ENCODE measurements at regions not wholly inside any gene's neighbourhood (a gene's known extent, or its start where the extent isn't known, plus 50 kb on each side); places are given as distances from the start of the nearest gene placed in this dataset.
"Not testable (repeated sequence)": the region's sequence is repeated elsewhere in the genome, so short reads cannot be mapped to it uniquely, and the experiment has no call there.

DNA sequence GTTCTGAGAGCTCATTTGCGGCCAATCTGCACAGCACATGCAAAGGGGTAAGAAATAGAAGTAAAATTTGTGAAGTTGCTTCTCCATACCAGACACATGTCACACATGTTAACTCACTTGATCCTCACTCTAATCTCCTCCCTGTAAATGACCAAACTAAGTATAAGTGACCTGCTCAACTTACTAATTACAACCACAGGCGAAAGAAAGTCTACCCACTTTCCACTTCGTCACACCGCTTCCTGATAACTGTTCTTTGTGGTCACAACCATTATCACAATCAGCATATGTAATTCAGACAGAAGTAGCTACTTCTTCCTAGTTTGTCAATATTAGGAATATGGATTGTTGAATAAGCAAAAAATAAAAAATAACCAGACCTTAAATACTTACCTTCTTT is 293.7 kb upstream of the CLEC14A start:
- H3K4me3 ChIP-seq (ENCODE audit: insufficient read depth, low read depth, low read length): no peak overlapping the region
- no peak for DNase-seq
- no peaks in the 10 kb centered on the region for H3K36me3 ChIP-seq (replicated peaks; ENCODE audit: control insufficient read depth, insufficient read depth, low read length)
- no peaks in the 10 kb centered on the region for H3K27me3 ChIP-seq (ENCODE audit: control insufficient read depth, insufficient read depth, low read length)

DNA sequence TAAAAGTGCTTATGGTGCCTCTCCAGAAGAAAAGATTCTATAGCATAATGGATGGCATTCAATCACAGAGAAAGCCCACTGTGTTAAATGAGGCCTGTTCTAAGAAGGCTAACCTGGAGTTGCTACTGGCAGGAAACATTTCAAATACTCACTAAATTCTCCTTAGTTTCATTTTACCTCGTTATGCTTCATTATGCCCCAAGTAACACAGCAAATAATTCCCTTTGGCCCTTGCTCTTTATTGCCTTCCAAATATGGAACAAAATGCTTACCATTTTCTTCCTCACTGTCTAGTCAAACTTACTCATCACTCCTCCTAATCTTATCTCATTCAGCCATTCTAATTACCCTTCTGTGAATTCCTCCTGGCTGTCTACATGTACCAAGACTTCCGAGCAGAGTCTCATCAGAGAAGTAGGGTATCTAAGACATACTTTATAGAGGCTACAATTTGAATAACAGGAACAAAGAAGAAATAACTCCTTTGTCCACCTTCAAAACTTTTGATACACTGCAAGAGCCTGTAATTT is 292.1 kb upstream of the CLEC14A start:
- H3K27me3 ChIP-seq (ENCODE audit: control insufficient read depth, insufficient read depth, low read length): no peaks in the 10 kb centered on the region
- DNase-seq: no peak
- no peaks in the 10 kb centered on the region for H3K36me3 ChIP-seq (replicated peaks; ENCODE audit: control insufficient read depth, insufficient read depth, low read length)
- no peak overlapping the region for H3K4me3 ChIP-seq (ENCODE audit: insufficient read depth, low read depth, low read length)

DNA sequence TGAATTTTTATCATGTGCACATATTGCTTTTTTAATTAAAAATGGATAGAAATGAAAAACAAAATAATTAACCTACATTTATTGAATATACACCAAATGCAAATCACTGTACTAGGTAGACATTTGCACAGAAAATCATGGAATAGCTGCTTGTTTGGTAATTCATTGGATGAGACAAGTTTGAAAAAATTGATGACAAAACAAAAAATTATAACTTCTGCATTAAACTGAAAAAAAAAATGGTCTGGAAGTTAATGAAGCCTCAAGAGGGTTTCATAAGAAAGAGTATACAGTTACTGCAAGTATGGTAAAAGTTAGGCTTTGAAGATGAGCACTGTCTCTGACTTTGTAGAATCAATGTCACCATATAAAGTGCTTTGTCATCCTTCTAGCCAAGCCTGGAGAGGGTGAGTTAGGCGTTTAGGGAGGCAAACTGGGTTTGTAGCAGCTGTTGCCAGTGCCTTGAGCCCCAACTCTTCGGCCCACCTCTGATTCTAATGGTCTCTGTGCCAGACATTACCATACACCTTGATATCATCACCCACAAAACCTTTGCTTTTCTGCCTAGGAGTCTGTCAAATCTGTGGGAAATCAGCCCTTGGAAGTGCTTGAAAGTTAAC is 291.1 kb upstream of the CLEC14A start:
- DNase-seq: no peak
- Histone ChIP-seq H3K36me3 (replicated peaks; ENCODE audit: control insufficient read depth, insufficient read depth, low read length) (no peaks in the 10 kb centered on the region), H3K27me3 (ENCODE audit: control insufficient read depth, insufficient read depth, low read length) (no peaks in the 10 kb centered on the region), H3K4me3 (ENCODE audit: insufficient read depth, low read depth, low read length) (no peak overlapping the region)

DNA sequence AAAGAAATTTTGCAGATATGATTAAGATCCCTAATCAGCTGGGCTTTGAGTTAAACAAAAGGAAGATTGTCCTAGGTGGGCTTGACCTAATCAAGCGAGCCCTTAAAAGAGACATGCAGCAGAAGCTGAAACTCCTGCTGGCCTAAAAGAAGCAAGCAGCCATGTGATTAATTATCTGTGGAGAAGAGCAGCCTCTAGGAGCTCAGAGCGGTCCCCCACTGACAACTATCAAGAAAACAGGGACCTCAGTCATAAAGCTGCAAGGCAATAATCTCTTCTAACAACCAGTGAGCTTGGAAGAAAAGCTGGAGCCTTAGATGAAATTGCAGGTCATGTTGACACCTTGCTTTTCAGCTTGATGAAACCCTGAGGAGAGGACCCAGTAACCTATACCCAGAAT is 288.9 kb upstream of the CLEC14A start:
- Histone ChIP-seq H3K27me3 (ENCODE audit: control insufficient read depth, insufficient read depth, low read length) (no peaks in the 10 kb centered on the region), H3K36me3 (replicated peaks; ENCODE audit: control insufficient read depth, insufficient read depth, low read length) (no peaks in the 10 kb centered on the region), H3K4me3 (ENCODE audit: insufficient read depth, low read depth, low read length) (no peak overlapping the region)
- DNase-seq: no peak

DNA sequence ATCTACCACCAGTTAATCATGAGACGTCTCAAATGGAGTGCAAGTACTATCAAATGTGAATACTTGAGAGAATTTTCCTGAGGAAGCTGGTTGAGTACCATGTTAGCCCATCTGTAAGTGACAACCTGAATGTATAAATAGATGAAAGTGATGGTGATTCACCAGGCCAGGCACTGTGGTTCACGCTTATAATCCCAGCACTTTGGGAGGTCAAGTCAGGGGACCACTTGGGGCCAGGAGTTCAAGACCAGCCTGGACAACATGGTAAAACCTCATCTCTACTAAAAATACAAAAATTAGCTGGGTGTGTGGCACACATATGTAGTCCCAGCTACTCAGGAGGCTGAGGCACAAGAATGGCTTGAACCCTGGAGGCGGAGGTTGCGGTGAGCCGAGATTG is 288.0 kb upstream of the CLEC14A start:
- not testable (repeated sequence) for H3K4me3 ChIP-seq (ENCODE audit: insufficient read depth, low read depth, low read length); H3K36me3 ChIP-seq (replicated peaks; ENCODE audit: control insufficient read depth, insufficient read depth, low read length); H3K27me3 ChIP-seq (ENCODE audit: control insufficient read depth, insufficient read depth, low read length); DNase-seq

DNA sequence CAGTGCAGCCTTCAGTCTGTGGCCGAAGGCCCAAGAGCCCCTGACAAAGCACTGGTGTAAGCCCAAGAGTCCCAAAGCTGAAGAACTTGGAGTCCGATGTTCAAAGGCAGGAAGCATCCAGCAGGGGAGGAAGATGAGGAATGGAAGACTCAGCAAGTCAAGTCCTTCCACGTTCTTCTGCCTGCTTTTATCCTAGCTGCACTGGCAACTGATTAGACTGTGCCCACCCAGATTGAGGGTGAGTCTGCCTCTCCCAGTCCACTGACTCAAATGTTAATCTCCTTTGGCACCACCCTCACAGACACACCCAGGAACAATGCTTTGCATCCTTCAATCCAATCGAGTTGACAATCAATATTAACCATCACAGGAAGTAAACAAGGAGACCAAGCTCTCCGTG is 282.2 kb upstream of the CLEC14A start:
- not testable (repeated sequence) for H3K36me3 ChIP-seq (replicated peaks; ENCODE audit: control insufficient read depth, insufficient read depth, low read length); DNase-seq; H3K4me3 ChIP-seq (ENCODE audit: insufficient read depth, low read depth, low read length)

DNA sequence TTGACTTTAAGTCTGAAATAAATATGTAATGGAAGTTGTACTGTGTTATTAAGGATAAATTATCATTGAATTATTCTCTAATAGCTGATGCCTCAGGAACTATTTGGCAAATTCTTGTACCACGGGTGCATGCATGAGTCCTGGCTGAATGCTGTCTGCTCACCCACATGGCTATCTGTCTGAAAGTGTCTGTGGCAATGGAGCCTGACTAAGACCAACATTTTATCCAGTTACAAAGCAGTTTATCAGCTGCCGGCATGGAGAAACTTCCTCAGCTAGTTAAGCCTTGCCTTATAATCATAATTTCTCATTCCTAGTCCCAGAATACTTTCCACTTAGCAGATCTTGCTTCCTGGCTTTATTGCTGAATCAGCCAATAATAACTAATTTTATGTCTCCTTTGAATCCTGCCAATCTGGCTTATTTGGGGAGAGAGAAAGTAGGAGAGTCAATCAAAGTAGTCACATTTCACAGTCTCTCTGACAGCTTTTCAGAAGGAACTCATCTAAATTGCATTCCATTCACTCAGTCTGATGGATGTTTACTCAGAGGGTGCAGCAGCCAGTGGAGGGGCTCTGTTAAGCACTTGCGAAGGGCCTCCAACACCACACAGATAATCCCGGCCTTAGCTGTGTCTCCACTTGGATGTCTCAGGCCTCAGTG is 280.6 kb upstream of the CLEC14A start:
- Histone ChIP-seq H3K4me3 (ENCODE audit: insufficient read depth, low read depth, low read length) (no peak overlapping the region), H3K27me3 (ENCODE audit: control insufficient read depth, insufficient read depth, low read length) (no peaks in the 10 kb centered on the region), H3K36me3 (replicated peaks; ENCODE audit: control insufficient read depth, insufficient read depth, low read length) (no peaks in the 10 kb centered on the region)
- no peak for DNase-seq

More for the DNA sequence above, 282.2 kb upstream of the CLEC14A start:
- H3K27me3 ChIP-seq (ENCODE audit: control insufficient read depth, insufficient read depth, low read length): not testable (repeated sequence)

DNA sequence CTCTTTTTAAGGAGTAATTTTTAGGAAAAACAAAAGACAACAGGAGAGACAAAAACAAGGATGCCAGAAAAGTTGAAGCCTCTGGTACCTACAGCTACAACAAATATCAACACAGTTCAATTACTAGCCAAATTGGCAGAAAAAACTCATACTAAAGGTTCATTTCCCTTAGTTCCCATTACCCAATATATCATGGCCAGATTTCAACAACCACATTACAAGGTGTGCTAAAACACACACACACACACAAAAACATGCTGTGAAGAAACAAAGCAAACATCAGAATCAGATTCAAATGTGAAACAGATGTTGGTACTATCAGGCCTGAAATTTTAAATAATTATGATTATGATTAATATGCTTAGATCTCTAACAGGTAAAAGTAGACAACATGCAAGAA is 272.7 kb upstream of the CLEC14A start:
- Histone ChIP-seq H3K27me3 (ENCODE audit: control insufficient read depth, insufficient read depth, low read length) (no peaks in the 10 kb centered on the region), H3K4me3 (ENCODE audit: insufficient read depth, low read depth, low read length) (no peak overlapping the region), H3K36me3 (replicated peaks; ENCODE audit: control insufficient read depth, insufficient read depth, low read length) (no peaks in the 10 kb centered on the region)
- no peak for DNase-seq

DNA sequence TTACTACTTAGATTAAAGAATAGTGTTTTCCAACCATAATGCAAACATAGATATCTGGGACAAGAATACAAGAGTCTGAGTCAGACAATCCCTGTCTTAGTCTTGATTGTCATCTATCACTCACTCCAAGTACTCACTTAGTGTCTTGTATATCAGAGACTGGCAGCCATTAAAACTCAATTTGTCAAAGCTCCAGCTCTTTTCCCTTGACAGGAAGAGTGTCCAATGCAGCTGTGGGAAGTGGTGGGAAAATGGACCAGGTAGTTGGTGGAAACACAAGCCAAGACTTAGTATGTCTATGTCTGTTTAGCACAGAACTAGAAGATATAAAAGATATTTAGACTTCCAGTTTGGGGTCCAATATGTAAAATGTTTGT is 271.6 kb upstream of the CLEC14A start:
- Histone ChIP-seq H3K4me3 (ENCODE audit: insufficient read depth, low read depth, low read length) (no peak overlapping the region), H3K36me3 (replicated peaks; ENCODE audit: control insufficient read depth, insufficient read depth, low read length) (no peaks in the 10 kb centered on the region), H3K27me3 (ENCODE audit: control insufficient read depth, insufficient read depth, low read length) (no peaks in the 10 kb centered on the region)
- DNase-seq: no peak

DNA sequence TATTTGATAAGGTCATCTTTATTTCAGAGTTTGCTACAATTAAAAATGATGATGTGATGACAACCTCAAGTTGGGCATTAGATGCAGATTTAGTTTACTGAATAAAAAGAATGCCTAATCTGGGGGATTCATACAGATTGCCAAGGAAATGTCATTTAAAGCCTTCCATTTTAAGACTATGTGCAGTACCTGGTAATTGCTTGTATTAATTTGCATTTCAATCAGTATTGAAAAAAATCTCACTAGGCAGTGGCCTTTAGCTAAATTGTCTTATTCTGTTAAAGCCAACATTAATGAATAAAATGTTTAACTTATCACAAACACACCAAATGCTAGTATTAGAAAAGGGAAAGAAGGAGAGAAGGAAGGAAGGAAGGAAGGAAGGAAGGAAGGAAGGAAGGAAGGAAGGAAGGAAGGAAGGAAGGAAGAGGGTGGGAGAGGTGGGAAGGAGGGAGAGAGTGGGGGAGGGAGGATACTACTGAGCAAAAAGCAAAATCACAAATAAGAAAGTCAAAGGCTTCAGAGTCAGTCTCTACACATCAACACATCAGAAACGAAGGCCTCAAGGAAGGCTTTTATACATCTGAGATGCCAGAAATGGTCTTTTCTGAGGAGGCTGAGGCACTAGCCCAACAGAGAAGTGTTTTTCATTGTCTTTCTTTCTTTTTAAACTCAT is 271.1 kb upstream of the CLEC14A start:
- Histone ChIP-seq H3K27me3 (ENCODE audit: control insufficient read depth, insufficient read depth, low read length) (no peaks in the 10 kb centered on the region), H3K4me3 (ENCODE audit: insufficient read depth, low read depth, low read length) (no peak overlapping the region), H3K36me3 (replicated peaks; ENCODE audit: control insufficient read depth, insufficient read depth, low read length) (no peaks in the 10 kb centered on the region)
- DNase-seq: no peak

DNA sequence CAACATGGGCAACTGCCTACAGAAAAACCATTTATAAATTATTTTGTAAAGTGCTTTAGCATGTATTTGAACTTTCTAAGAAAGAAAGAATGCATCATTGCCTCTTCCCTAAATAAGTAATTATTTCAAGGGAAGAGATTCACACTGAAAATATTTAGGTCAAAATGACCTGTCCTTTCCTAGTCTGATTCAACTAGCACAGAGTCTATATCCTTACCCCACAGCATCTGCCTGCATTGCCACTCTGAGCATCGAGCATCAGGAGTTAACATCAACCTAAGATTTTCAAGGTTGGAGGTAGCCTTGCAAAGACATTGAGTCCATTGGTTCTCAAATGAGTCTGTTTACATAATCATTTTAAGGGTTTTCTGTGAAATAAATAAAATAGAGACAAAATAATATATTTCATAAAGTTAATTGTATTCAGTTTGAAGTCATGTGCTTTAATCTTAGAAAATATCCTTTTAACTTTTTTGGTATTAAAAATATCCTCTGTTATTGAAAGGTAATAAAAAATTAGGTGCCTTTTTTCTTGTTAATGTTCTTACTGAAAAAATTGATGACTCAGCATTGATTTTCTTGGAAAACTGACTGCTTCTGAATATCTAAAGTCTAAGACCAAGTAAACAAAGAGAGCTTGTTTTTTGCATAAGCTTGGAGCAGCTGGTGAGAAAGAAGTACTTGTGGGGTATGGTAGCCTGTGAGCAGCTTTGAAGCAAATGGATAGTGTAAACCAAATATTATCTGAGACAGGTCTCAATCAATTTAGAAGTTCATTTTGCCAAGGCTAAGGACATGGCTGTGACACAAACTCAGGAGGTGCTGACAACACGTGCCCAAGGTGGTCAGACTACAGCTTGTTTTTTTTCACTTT is 269.0 kb upstream of the CLEC14A start:
- H3K36me3 ChIP-seq (replicated peaks; ENCODE audit: control insufficient read depth, insufficient read depth, low read length): no peaks in the 10 kb centered on the region
- DNase-seq: no peak
- H3K27me3 ChIP-seq (ENCODE audit: control insufficient read depth, insufficient read depth, low read length): no peaks in the 10 kb centered on the region
- no peak overlapping the region for H3K4me3 ChIP-seq (ENCODE audit: insufficient read depth, low read depth, low read length)

DNA sequence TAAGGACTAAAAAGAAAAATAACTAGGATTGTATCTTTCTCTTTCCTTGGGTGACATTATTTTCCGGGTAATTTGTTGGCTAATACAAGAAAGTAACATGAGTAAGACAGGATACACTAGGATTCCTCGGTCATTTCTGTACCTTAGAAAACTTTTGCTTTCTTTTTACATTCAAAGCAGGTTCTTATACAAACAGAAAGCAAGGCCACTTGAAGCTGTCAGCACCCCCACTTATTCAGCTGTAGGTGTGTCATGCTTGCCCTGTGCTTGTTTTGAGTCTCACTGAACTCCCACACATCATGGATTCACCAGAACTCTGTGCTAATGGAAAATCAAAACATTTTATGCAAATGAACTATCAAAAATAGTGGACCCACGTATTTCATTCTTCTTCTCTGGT is 266.8 kb upstream of the CLEC14A start:
- DNase-seq: no peak
- no peak overlapping the region for H3K4me3 ChIP-seq (ENCODE audit: insufficient read depth, low read depth, low read length)
- H3K27me3 ChIP-seq (ENCODE audit: control insufficient read depth, insufficient read depth, low read length): no peaks in the 10 kb centered on the region
- no peaks in the 10 kb centered on the region for H3K36me3 ChIP-seq (replicated peaks; ENCODE audit: control insufficient read depth, insufficient read depth, low read length)

DNA sequence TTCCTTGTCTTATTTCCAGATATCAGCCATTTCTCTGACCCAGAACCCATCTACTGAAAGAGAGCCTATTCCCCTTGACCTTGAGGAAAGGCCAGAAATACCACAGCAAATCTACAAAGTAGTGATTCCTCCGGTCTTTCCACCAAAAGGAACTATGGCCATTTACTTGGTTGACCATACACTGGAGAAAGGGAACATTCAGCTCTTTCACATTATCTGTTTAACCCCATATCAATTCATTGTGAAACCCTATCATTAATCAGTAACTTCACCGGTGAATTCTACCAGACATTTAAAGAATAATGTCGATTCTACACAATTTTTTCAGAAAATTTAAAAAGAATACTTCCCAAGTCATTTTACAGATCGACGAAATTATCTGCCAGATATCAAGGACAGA is 265.7 kb upstream of the CLEC14A start:
- H3K4me3 ChIP-seq (ENCODE audit: insufficient read depth, low read depth, low read length): no peak overlapping the region
- no peaks in the 10 kb centered on the region for H3K36me3 ChIP-seq (replicated peaks; ENCODE audit: control insufficient read depth, insufficient read depth, low read length)
- no peak for DNase-seq
- no peaks in the 10 kb centered on the region for H3K27me3 ChIP-seq (ENCODE audit: control insufficient read depth, insufficient read depth, low read length)

DNA sequence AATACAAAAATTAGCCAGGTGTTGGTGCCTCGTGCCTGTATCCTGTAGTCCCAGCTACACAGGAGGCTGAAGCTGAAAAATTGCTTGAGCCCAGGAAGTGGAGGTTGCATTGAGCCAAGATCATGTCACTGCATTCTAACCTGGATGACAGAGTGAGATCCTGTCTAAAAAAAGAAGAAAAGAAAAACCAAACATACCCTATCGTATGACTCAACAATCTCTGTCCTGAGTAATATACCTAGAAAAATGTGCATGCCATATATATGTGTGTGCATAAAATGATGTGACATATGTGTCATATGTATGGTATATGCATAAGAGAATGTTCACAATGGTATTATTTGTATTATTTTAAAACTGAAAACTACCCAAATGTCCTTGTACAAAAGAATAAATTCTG is 261.5 kb upstream of the CLEC14A start:
- H3K4me3 ChIP-seq (ENCODE audit: insufficient read depth, low read depth, low read length): no peak overlapping the region
- no peaks in the 10 kb centered on the region for H3K27me3 ChIP-seq (ENCODE audit: control insufficient read depth, insufficient read depth, low read length)
- no peaks in the 10 kb centered on the region for H3K36me3 ChIP-seq (replicated peaks; ENCODE audit: control insufficient read depth, insufficient read depth, low read length)
- no peak for DNase-seq
